Kidney (tissue), 13 donors: ENCODE measurements at regions not wholly inside any gene's neighbourhood (a gene's known extent, or its start where the extent isn't known, plus 50 kb on each side); places are given as distances from the start of the nearest gene placed in this dataset.
"Not testable (repeated sequence)": the region's sequence is repeated elsewhere in the genome, so short reads cannot be mapped to it uniquely, and the experiment has no call there.

ENCODE experiments used
- DNase-seq, 5 donors: peaks; one replicate each; pipeline ENCODE4 v3.0.0-alpha.2; 2013 to 2020
- FAIRE-seq: peaks from 2 replicates; lab custom pipeline; 2012; peaks lifted over from hg19 to GRCh38; lab: Jason Lieb, UNC
- H3K27ac ChIP-seq, 2 donors: one replicate each; pipeline ENCODE4 v1.7.0; 2013; ENCODE audit warnings: low read depth in 2 of 2, low read length in 2 of 2, inconsistent platforms in 1 of 2
- H3K27me3 ChIP-seq: one replicate; pipeline ENCODE4 v1.7.1; 2013; ENCODE audit warnings: low read length, inconsistent platforms; ENCODE audit not compliant: control insufficient read depth, insufficient read depth
- H3K36me3 ChIP-seq, 3 donors: one replicate each; pipeline versions ENCODE4 v1.7.0 to v1.7.1; 2013; ENCODE audit warnings: low read length in 3 of 3, control low read depth in 1 of 3, inconsistent platforms in 1 of 3; ENCODE audit not compliant: insufficient read depth in 3 of 3, control insufficient read depth in 2 of 3
- H3K4me1 ChIP-seq, 3 donors: one replicate each; pipeline versions ENCODE4 v1.7.0 to v1.7.1; 2013; ENCODE audit warnings: low read length in 3 of 3, inconsistent platforms in 1 of 3, low read depth in 1 of 3; ENCODE audit not compliant: control insufficient read depth in 2 of 3, insufficient read depth in 2 of 3
- H3K4me3 ChIP-seq, 3 donors: one replicate each; pipeline versions ENCODE4 v1.7.0 to v1.8.1; 2013; ENCODE audit warnings: low read length in 3 of 3, control low read depth in 1 of 3, inconsistent platforms in 1 of 3
- H3K9ac ChIP-seq, 3 donors: one replicate each; pipeline versions ENCODE4 v1.7.0 to v1.7.1; 2013; ENCODE audit warnings: low read length in 3 of 3, control low read depth in 1 of 3, inconsistent platforms in 1 of 3
- H3K9me3 ChIP-seq, 3 donors: one replicate each; pipeline versions ENCODE4 v1.7.0 to v1.7.1; 2013; ENCODE audit warnings: low read length in 3 of 3, control low read depth in 1 of 3, inconsistent platforms in 1 of 3; ENCODE audit not compliant: control insufficient read depth in 2 of 3, insufficient read depth in 1 of 3
- intact Hi-C: fragments of 100-400 bp; cut with DNase I; formaldehyde crosslinking; loops from one replicate; pipeline ENCODE4 v1.11.1; 2022
- TF ChIP-seq, protein P1 (sequence below): IDR thresholded peaks from 3 replicates; pipeline ENCODE4 v1.5.1; 2012; ENCODE audit warnings: mild to moderate bottlenecking, moderate library complexity, borderline replicate concordance; ENCODE audit not compliant: insufficient read depth; ENCODE audit errors: extremely low read depth
- donor health status: control.
- donor health status: control.
- donor health status: control.
- donor health status: control.
- donor health status: control.
- donor health status: DM: yes; HTN: yes; CAD: no.
- donor health status: Normal renal cell carcinoma (clear cell type).

DNA sequence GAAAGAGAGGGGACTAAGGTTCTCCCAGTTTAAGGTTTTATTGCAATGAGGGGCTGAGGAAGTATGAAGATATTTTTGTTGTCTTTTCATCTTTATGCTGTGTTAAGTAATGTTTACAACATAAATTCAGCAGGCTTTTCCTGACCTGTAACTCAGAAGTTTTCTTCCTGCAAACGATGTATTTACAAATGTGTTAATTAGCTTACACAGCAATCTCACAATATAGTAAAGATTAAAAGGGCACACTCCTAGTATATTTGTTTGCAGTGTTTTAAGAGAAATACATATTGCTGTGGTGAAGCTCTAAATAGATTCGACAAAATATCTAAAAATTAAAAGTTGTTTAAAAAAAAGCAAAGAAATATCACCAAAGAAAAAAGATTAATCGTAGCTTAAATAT is 55.7 kb downstream of the OR11H12 start:
- Histone ChIP-seq H3K9ac (no peak overlapping the region), H3K4me3 (no peak overlapping the region), H3K27me3 (no peaks in the 10 kb centered on the region), H3K9me3 (peaks cover 0 to 2% (median 0%) of the 10 kb centered on the region in 3 donors), H3K36me3 (no peaks in the 10 kb centered on the region), H3K4me1 (no peaks in the 10 kb centered on the region), H3K27ac (no peak overlapping the region)
- DNase-seq (no peak), FAIRE-seq (no peak)
- TF ChIP-seq, protein P1, sequence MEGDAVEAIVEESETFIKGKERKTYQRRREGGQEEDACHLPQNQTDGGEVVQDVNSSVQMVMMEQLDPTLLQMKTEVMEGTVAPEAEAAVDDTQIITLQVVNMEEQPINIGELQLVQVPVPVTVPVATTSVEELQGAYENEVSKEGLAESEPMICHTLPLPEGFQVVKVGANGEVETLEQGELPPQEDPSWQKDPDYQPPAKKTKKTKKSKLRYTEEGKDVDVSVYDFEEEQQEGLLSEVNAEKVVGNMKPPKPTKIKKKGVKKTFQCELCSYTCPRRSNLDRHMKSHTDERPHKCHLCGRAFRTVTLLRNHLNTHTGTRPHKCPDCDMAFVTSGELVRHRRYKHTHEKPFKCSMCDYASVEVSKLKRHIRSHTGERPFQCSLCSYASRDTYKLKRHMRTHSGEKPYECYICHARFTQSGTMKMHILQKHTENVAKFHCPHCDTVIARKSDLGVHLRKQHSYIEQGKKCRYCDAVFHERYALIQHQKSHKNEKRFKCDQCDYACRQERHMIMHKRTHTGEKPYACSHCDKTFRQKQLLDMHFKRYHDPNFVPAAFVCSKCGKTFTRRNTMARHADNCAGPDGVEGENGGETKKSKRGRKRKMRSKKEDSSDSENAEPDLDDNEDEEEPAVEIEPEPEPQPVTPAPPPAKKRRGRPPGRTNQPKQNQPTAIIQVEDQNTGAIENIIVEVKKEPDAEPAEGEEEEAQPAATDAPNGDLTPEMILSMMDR, result no peak
- intact Hi-C loops, result no loop called here

DNA sequence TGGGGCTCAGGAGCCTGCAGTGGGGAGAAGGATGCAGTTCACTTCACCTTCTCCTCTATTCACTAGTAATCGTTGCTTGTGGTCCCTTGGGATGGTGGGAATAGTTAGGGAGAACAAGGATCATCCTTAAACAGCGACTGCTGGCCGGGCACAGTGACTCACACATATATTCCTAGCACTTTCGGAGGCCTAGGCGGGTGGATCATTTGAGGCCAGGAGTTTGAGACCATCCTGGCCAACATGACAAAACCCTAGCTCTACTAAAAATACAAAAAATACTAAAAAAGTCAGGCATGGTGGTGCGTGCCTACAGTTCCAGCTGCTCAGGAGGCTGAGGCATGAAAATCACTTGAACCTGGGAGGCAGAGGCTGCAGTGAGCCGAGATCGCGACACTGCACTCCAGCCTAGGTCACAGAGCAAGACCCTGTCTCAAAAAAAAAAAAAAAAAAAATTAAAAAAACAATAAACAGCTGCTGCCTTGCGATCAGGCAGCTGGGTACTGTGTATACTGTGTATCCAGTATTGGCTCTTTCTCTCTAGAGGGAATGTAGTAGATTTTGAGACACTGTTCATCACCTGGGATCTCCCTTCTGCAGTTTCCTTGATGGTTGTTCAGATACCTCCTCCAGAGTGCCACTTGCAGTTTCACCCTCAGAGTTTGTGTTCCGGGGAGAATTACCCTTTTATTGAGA is 59.1 kb downstream of the OR11H12 start:
- H3K4me3 ChIP-seq, H3K9me3 ChIP-seq, FAIRE-seq, H3K9ac ChIP-seq, H3K27me3 ChIP-seq, intact Hi-C loops, H3K4me1 ChIP-seq, H3K36me3 ChIP-seq, H3K27ac ChIP-seq: not testable (repeated sequence)
- DNase-seq, result peak in 1 of 5 donors; percentile 48

DNA sequence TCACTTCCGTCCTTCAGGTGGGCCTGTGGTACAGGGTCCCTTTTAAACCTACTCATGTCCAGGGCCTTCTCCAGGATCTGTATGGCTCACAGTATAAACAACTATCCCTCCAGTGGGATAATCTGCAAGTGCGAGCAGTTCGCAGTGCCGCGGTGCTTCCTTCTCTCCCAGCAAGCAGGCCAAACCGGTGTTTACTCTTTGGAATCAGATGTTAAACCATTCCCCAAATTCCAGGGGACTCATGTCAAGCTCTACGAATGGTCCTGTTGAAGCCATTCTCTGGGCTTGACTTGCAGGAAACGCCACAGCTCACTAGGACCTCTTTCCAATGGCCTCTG is 59.6 kb downstream of the OR11H12 start:
- Histone ChIP-seq H3K27ac (no peak overlapping the region), H3K36me3 (no peaks in the 10 kb centered on the region), H3K9ac (no peak overlapping the region), H3K4me3 (no peak overlapping the region), H3K9me3 (peaks cover 0 to 2% (median 0%) of the 10 kb centered on the region in 3 donors), H3K4me1 (no peaks in the 10 kb centered on the region), H3K27me3 (no peaks in the 10 kb centered on the region)
- TF ChIP-seq, protein P1, result no peak
- FAIRE-seq, result no peak
- intact Hi-C loops, result no loop called here
- no peak for DNase-seq

DNA sequence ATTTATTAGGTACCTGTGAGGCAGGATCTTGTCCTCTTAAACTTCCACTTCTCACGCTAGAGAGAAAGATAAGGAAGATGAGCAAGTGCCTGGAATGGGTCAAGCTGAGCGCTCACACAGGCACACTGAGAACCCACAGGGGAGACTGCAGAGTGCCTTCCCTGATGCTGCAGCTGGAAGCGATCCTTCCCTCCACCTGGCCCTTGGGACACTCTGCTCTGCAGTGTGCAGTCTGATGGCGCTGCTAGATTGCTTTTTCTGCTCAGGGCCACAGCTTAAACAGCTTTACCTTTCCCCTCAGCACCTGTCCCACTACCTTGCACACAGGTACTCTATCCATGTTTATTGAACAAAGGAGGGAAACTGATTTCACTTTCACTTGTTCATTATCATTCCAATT is 66.9 kb downstream of the OR11H12 start:
- H3K36me3 ChIP-seq, DNase-seq, H3K27ac ChIP-seq, H3K4me1 ChIP-seq, intact Hi-C loops, H3K4me3 ChIP-seq, H3K9me3 ChIP-seq, FAIRE-seq, H3K9ac ChIP-seq, H3K27me3 ChIP-seq: not testable (repeated sequence)
